ENCODE measurements at regions not wholly inside any gene's neighbourhood (a gene's known extent, or its start where the extent isn't known, plus 50 kb on each side); places are given as distances from the start of the nearest gene placed in this dataset.

DNA sequence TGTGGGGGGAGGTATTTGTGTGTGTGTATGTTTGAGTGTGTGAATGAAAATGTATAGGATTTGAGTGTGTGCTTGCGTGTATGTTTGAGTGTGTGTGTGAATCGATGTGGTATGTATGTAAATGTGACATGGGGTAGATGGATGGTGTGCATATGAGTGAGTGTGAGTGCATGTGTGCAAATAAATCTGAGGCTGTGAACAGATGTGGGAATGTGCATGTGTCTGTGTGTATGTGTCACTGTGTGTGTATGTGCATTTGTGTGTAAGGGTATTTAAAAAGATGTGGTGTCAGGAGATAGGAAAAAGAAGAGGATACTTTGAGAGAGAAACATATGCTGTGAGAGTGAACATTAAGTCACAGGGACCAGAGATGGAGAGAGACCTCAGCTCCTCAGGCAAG lies 539.6 kb downstream of the MED13L start:
- ATAC-seq (no peak), FAIRE-seq (no peak), DNase-seq (ENCODE audit: low read depth in 1 of 2, low spot score in 1 of 2) (no peak)
- 45% methylated on average over 2 of the region's 2 CpGs for WGBS (ENCODE audit: missing lambda C conversion rate)
- H3K9me3 ChIP-seq = no peaks in the 10 kb centered on the region
- ChIA-PET POLR2A (no interaction called here), CTCF (interaction anchor here (0.5 to 2.3 kb wide), 3 partner anchors 9 to 389 kb away, joined by 3 to 11 read pairs (median 3); no protein-coding TSS in a partner anchor)
- H3K4me3 ChIP-seq = no peak overlapping the region
- H3K4me1 ChIP-seq = no peaks in the 10 kb centered on the region
- no peak overlapping the region for H3K27ac ChIP-seq
- TF ChIP-seq, protein P1, sequence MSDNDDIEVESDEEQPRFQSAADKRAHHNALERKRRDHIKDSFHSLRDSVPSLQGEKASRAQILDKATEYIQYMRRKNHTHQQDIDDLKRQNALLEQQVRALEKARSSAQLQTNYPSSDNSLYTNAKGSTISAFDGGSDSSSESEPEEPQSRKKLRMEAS (IDR thresholded peaks at IDR 0.05) = no peak
- no peak for TF ChIP-seq BHLHE40 (IDR thresholded peaks at IDR 0.05; ENCODE audit: low read depth, low read length)
- TF ChIP-seq CEBPB (IDR thresholded peaks at IDR 0.05) = no peak
- TF ChIP-seq JUNB (IDR thresholded peaks at IDR 0.05) = no peak
- TF ChIP-seq, protein P2, sequence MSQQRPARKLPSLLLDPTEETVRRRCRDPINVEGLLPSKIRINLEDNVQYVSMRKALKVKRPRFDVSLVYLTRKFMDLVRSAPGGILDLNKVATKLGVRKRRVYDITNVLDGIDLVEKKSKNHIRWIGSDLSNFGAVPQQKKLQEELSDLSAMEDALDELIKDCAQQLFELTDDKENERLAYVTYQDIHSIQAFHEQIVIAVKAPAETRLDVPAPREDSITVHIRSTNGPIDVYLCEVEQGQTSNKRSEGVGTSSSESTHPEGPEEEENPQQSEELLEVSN (IDR thresholded peaks at IDR 0.05; ENCODE audit: borderline replicate concordance, low read depth) = no peak
- TF ChIP-seq MAZ (IDR thresholded peaks at IDR 0.05; ENCODE audit: borderline replicate concordance, low read depth, low read length) = no peak
- no peak overlapping the region for H3K4me2 ChIP-seq

DNA sequence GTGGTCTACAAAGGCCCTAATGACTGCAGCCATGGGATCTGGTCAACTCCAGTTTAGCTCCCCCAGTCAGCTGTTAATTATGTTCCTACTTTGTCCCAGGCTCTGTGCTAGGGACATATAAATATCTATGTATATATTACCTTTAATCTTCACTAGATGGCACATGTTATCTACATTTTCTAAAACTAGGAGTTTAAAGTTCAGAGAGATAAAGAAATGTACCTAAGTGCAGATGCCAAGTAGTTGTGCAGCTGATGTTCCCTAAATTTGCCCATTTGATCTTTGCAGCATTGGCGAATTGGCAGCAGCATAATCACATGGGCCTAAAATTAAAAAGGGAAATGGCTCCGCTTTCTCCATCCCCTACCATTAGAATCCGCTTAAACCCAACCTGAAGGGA lies 541.1 kb downstream of the MED13L start:
- ChIA-PET CTCF (interaction anchor here (1.2 to 1.3 kb wide), 2 partner anchors 17 to 245 kb away, joined by 3 to 4 read pairs; no protein-coding TSS in a partner anchor), POLR2A (no interaction called here)
- no peaks in the 10 kb centered on the region for H3K9me3 ChIP-seq
- H3K4me3 ChIP-seq = no peak overlapping the region
- no peak for TF ChIP-seq ZSCAN20 (CRISPR knock-in tag; IDR thresholded peaks at IDR 0.05)
- no peak for TF ChIP-seq SMC3 (IDR thresholded peaks at IDR 0.05)
- no peak for TF ChIP-seq TFCP2L1 (CRISPR knock-in tag; IDR thresholded peaks at IDR 0.05)
- TF ChIP-seq FOXS1 (CRISPR knock-in tag; IDR thresholded peaks at IDR 0.05) = no peak
- 0 out of 5 replicates have a peak, but pooled peaks of 1 of the 2 experiments have one; percentile 15 for TF ChIP-seq RAD21 (conservative IDR thresholded peaks at IDR 0.05 in 1 of 2, IDR thresholded peaks at IDR 0.05 in 1 of 2)
- FAIRE-seq = no peak
- H3K4me2 ChIP-seq = no peak overlapping the region
- no peak for DNase-seq (ENCODE audit: low read depth in 1 of 2, low spot score in 1 of 2)
- no peaks in the 10 kb centered on the region for H3K4me1 ChIP-seq
- no peak overlapping the region for H3K27ac ChIP-seq
- ATAC-seq = no peak
- WGBS (ENCODE audit: missing lambda C conversion rate) = 34% methylated on average over 3 of the region's 3 CpGs

DNA sequence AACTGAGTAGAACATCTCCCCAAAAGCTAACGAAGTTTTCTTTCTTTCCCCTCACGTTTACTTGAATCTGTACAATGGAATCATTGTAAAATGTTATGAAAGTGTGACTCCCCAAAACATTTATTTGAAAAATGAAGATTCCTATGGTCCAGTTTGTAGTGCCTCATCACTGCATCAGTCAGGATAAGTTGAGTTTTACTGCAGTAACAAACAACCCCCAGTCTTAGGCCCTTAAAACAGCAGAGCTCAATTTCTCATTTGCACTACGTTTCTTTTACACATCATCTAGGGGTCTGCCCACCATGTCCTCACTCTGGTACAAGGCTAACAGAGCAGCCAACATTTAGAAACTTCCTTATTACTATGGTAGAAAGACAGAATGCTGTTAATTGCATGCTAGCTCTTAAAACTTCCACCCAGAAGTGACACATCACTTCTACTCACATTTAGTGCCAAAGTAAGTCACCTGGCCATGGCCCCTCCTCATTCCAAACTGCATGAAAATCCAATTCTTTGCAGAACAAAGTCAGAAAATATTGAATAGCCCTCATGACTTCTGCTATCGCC lies 546.4 kb downstream of the MED13L start:
- ATAC-seq (no peak), DNase-seq (ENCODE audit: low read depth in 1 of 2, low spot score in 1 of 2) (no peak), FAIRE-seq (no peak)
- no peak overlapping the region for H3K4me3 ChIP-seq
- H3K27ac ChIP-seq = no peak overlapping the region
- ChIA-PET CTCF (interaction anchor here (0.6 to 0.7 kb wide), 2 partner anchors 22 to 1088 kb away, joined by 3 to 4 read pairs; no protein-coding TSS in a partner anchor), POLR2A (interaction anchor here (1.0 kb wide), 1 partner anchor 10 kb away, joined by 3 read pairs; no protein-coding TSS in a partner anchor)
- 21% methylated on average over 4 of the region's 4 CpGs for WGBS (ENCODE audit: missing lambda C conversion rate)
- TF ChIP-seq RNF2 (IDR thresholded peaks at IDR 0.05; ENCODE audit: borderline replicate concordance, low read depth) = no peak
- H3K9me3 ChIP-seq = 0 out of 3 replicates have a peak, but pooled peaks cover 5% of the 10 kb centered on the region
- H3K4me1 ChIP-seq = no peaks in the 10 kb centered on the region
- no peak overlapping the region for H3K4me2 ChIP-seq

DNA sequence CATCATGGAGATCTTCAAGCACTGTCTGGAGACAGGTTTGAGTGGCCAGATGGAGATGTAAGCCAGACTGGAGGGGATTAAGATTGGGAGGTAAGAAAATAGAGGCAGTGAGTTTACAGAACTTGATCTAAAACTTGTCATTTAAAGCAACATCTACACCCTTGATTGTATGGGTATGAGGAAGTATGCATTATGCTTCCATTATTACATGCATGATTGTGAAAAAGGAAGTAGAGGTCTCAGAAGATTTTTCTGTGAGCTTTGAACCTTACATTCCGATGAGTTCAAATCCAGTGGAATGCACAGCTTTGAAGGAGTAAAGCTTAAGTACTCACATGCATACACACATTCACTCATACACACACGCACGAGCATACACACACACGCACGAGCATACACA lies 550.8 kb downstream of the MED13L start:
- ATAC-seq (no peak), FAIRE-seq (no peak), DNase-seq (ENCODE audit: low read depth in 1 of 2, low spot score in 1 of 2) (no peak)
- 31% methylated on average over 5 of the region's 5 CpGs for WGBS (ENCODE audit: missing lambda C conversion rate)
- Histone ChIP-seq H3K4me3 (no peak overlapping the region), H3K4me1 (no peaks in the 10 kb centered on the region), H3K9me3 (0 out of 3 replicates have a peak, but pooled peaks cover 5% of the 10 kb centered on the region), H3K4me2 (no peak overlapping the region), H3K27ac (no peak overlapping the region)
- POLR2A ChIA-PET = no interaction called here
- TF ChIP-seq ZSCAN20 (CRISPR knock-in tag; IDR thresholded peaks at IDR 0.05) (no peak), RFX5 (IDR thresholded peaks at IDR 0.05) (no peak), SMC3 (IDR thresholded peaks at IDR 0.05) (no peak)
- TF ChIP-seq, protein P1 (IDR thresholded peaks at IDR 0.05) = no peak
- CTCF ChIA-PET = interaction anchor here (0.7 to 1.2 kb wide), 2 partner anchors 191 to 1064 kb away, joined by 3 read pairs; no protein-coding TSS in a partner anchor

DNA sequence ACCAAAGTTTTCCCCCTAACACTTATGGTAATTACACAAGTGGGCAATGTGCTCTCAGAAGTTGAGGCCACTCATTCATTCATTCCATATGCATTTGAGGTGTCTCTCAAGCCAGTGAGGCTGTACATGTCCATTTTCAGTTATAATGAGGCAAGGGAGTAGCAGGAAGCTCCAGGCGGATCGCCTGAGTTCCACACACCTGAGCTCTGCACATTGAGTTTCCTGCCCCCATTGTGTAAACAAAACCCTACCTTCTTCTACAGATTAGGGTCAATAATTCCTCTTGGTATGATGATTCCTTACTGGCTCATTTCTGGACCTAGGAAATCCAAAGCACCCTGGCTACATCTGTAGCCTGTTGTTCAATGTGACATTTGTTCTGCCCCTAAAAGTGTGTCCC lies 555.3 kb downstream of the MED13L start:
- ChIA-PET POLR2A (no interaction called here), CTCF (interaction anchor here (1.5 kb wide), 1 partner anchor 30 kb away, joined by 3 read pairs; no protein-coding TSS in a partner anchor)
- TF ChIP-seq ZC3H11A (IDR thresholded peaks at IDR 0.05) (no peak), RAD21 (conservative IDR thresholded peaks at IDR 0.05 in 1 of 2, IDR thresholded peaks at IDR 0.05 in 1 of 2) (no peak), CHD4 (IDR thresholded peaks at IDR 0.05; ENCODE audit: borderline replicate concordance) (no peak), HEYL (CRISPR knock-in tag; IDR thresholded peaks at IDR 0.05) (no peak), SREBF2 (IDR thresholded peaks at IDR 0.05) (no peak), CEBPB (IDR thresholded peaks at IDR 0.05) (no peak), NFE2L2 (conservative IDR thresholded peaks at IDR 0.05; ENCODE audit: low read length) (no peak), POLR2A (IDR thresholded peaks at IDR 0.05; ENCODE audit: low read length) (no peak), EP300 (IDR thresholded peaks at IDR 0.05) (no peak), ZFP36 (IDR thresholded peaks at IDR 0.05; ENCODE audit: borderline replicate concordance, partially characterized antibody) (no peak), NPAS2 (CRISPR knock-in tag; IDR thresholded peaks at IDR 0.05; ENCODE audit: borderline replicate concordance) (no peak), POLR2AphosphoS2 (conservative IDR thresholded peaks at IDR 0.05; ENCODE audit: low read length) (no peak), HOXB5 (CRISPR knock-in tag; IDR thresholded peaks at IDR 0.05) (no peak)
- TF ChIP-seq, protein P3, sequence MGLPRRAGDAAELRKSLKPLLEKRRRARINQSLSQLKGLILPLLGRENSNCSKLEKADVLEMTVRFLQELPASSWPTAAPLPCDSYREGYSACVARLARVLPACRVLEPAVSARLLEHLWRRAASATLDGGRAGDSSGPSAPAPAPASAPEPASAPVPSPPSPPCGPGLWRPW (IDR thresholded peaks at IDR 0.05) = no peak
- TF ChIP-seq, protein P2 (IDR thresholded peaks at IDR 0.05; ENCODE audit: borderline replicate concordance, low read depth) = no peak
- H3K4me2 ChIP-seq = no peak overlapping the region
- no peak for FAIRE-seq
- no peak for DNase-seq (ENCODE audit: low read depth in 1 of 2, low spot score in 1 of 2)
- 40% methylated on average over 2 of the region's 2 CpGs for WGBS (ENCODE audit: missing lambda C conversion rate)
- no peaks in the 10 kb centered on the region for H3K9me3 ChIP-seq
- H3K4me1 ChIP-seq = no peaks in the 10 kb centered on the region
- no peak overlapping the region for H3K27ac ChIP-seq
- no peak overlapping the region for H3K4me3 ChIP-seq
- ATAC-seq = no peak

All from A549 (cell line).